ENCODE measurements at regions not wholly inside any gene's neighbourhood (a gene's known extent, or its start where the extent isn't known, plus 50 kb on each side); places are given as distances from the start of the nearest gene placed in this dataset.

DNA sequence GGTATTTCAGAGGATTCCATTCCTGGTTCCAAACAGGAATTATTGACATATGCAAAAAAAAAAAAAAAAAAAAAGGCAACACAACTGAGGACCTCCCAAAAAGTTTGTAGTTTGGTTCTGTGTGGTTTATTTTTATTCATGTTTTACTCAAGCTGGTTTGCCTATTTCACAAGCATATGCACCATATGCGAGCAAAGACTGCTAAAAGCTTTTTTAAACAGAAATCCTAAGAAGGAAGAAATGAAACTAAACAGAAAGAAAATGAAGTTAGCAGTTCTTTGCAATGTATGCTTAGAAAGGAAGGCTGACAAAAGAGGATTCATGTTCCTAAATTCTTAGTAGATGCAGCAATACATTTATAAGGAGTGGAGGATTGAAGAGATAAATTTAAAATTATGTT is 487.6 kb upstream of the FLRT2 start:
- TF ChIP-seq POLR2A (IDR thresholded peaks at IDR 0.05; ENCODE audit: low read depth, low read length) = no peak
- no peak for TF ChIP-seq TAF1 (IDR thresholded peaks at IDR 0.05; ENCODE audit: low read depth, low read length)
- no peak for TF ChIP-seq SPI1 (IDR thresholded peaks at IDR 0.05; ENCODE audit: low read depth, low read length)
- TF ChIP-seq POLR2AphosphoS5 (IDR thresholded peaks at IDR 0.05; ENCODE audit: low read depth, low read length) = no peak

Data from GM12891 (cell line).